ENCODE measurements at regions not wholly inside any gene's neighbourhood (a gene's known extent, or its start where the extent isn't known, plus 50 kb on each side); places are given as distances from the start of the nearest gene placed in this dataset.

DNA sequence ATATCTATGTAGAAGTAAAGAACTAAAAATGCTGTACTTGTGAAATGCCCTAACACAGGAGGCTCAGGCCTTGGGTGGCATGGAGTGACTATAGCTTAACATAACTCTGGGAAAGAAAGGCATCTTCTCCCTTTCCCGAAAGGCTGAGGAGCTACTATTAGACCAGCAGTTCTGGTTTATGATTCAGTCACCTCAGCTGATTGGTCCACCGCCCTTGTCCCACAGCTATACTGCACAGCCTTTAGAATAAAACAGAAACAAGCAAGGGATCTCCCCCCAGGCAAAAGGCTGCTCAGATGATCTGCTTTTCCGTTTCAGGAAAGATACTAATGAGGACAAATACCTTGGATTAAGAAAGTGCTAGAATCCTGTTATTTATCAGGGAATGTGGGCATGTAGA lies 171.3 kb downstream of the SNCA start:
- no peak for TF ChIP-seq POLR2AphosphoS5 (IDR thresholded peaks at IDR 0.05; ENCODE audit: low read depth, low read length)
- TF ChIP-seq FOXP2 (optimal IDR thresholded peaks at IDR 0.05; ENCODE audit: borderline replicate concordance, extremely low read depth, extremely low read length, insufficient read depth), result no peak
- TF ChIP-seq, protein P1, sequence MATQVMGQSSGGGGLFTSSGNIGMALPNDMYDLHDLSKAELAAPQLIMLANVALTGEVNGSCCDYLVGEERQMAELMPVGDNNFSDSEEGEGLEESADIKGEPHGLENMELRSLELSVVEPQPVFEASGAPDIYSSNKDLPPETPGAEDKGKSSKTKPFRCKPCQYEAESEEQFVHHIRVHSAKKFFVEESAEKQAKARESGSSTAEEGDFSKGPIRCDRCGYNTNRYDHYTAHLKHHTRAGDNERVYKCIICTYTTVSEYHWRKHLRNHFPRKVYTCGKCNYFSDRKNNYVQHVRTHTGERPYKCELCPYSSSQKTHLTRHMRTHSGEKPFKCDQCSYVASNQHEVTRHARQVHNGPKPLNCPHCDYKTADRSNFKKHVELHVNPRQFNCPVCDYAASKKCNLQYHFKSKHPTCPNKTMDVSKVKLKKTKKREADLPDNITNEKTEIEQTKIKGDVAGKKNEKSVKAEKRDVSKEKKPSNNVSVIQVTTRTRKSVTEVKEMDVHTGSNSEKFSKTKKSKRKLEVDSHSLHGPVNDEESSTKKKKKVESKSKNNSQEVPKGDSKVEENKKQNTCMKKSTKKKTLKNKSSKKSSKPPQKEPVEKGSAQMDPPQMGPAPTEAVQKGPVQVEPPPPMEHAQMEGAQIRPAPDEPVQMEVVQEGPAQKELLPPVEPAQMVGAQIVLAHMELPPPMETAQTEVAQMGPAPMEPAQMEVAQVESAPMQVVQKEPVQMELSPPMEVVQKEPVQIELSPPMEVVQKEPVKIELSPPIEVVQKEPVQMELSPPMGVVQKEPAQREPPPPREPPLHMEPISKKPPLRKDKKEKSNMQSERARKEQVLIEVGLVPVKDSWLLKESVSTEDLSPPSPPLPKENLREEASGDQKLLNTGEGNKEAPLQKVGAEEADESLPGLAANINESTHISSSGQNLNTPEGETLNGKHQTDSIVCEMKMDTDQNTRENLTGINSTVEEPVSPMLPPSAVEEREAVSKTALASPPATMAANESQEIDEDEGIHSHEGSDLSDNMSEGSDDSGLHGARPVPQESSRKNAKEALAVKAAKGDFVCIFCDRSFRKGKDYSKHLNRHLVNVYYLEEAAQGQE (IDR thresholded peaks at IDR 0.05; ENCODE audit: insufficient read depth in 1 of 2, low read depth in 2 of 2, low read length in 2 of 2), result no peak
- no peak for TF ChIP-seq SIN3A (IDR thresholded peaks at IDR 0.05; ENCODE audit: borderline replicate concordance, insufficient read depth, low read length)

- TF ChIP-seq SIN3A (IDR thresholded peaks at IDR 0.05; ENCODE audit: borderline replicate concordance, insufficient read depth, low read length) (no peak), FOXP2 (optimal IDR thresholded peaks at IDR 0.05; ENCODE audit: borderline replicate concordance, extremely low read depth, extremely low read length, insufficient read depth) (no peak), TAF1 (IDR thresholded peaks at IDR 0.05; ENCODE audit: borderline replicate concordance, insufficient read depth, low read length) (no peak), POLR2AphosphoS5 (IDR thresholded peaks at IDR 0.05; ENCODE audit: low read depth, low read length) (no peak)
- TF ChIP-seq, protein P1 (IDR thresholded peaks at IDR 0.05; ENCODE audit: insufficient read depth in 1 of 2, low read depth in 2 of 2, low read length in 2 of 2), result no peak
Measured at GRCh38 chr4:89664521-89664920, 172.4 kb downstream of the SNCA start.

- no peak for TF ChIP-seq POLR2AphosphoS5 (IDR thresholded peaks at IDR 0.05; ENCODE audit: low read depth, low read length)
- no peak for TF ChIP-seq TAF1 (IDR thresholded peaks at IDR 0.05; ENCODE audit: borderline replicate concordance, insufficient read depth, low read length)
- TF ChIP-seq SIN3A (IDR thresholded peaks at IDR 0.05; ENCODE audit: borderline replicate concordance, insufficient read depth, low read length), result no peak
- TF ChIP-seq, protein P1 (IDR thresholded peaks at IDR 0.05; ENCODE audit: insufficient read depth in 1 of 2, low read depth in 2 of 2, low read length in 2 of 2), result no peak
- no peak for TF ChIP-seq FOXP2 (optimal IDR thresholded peaks at IDR 0.05; ENCODE audit: borderline replicate concordance, extremely low read depth, extremely low read length, insufficient read depth)
Measured at GRCh38 chr4:89661173-89661899, 175.6 kb downstream of the SNCA start.

DNA sequence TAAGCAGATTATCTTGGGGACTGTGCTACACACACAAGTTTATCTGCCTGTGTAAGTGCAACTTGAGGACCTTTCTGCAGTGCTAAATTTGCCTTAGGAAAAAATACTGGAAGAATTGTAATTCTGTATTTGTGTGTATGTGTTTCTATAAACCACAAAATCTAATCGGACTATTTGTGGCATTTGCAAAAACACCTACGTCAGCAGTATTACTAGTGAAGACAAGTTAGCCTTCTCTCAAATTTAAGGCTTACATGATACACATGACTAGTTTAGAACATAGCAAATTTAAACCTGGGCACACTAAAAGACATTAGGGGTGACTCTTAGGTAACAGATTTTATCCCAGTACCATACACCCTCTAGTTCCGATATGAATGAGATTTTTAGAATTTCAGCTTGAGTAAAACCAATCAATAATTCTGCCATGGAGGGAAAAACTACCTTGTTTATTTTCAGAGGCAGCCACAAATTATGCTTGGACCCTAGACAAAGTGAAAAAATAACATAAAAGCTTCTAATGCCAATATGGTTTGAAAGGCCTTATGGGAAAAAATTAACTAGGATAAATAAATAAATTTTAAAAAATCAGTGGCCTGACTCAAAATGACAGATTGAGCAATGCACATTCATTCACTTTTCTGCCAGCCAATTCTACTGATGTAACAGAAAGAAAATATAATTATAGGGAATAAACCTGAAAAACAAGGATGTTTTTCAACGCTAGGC lies 176.4 kb downstream of the SNCA start:
- TF ChIP-seq, protein P1 (IDR thresholded peaks at IDR 0.05; ENCODE audit: insufficient read depth in 1 of 2, low read depth in 2 of 2, low read length in 2 of 2), result no peak
- TF ChIP-seq FOXP2 (optimal IDR thresholded peaks at IDR 0.05; ENCODE audit: borderline replicate concordance, extremely low read depth, extremely low read length, insufficient read depth) (no peak), SIN3A (IDR thresholded peaks at IDR 0.05; ENCODE audit: borderline replicate concordance, insufficient read depth, low read length) (no peak), TAF1 (IDR thresholded peaks at IDR 0.05; ENCODE audit: borderline replicate concordance, insufficient read depth, low read length) (no peak), POLR2AphosphoS5 (IDR thresholded peaks at IDR 0.05; ENCODE audit: low read depth, low read length) (no peak)
